ENCODE measurements at regions not wholly inside any gene's neighbourhood (a gene's known extent, or its start where the extent isn't known, plus 50 kb on each side); places are given as distances from the start of the nearest gene placed in this dataset.
"Not testable (repeated sequence)": the region's sequence is repeated elsewhere in the genome, so short reads cannot be mapped to it uniquely, and the experiment has no call there.

DNA sequence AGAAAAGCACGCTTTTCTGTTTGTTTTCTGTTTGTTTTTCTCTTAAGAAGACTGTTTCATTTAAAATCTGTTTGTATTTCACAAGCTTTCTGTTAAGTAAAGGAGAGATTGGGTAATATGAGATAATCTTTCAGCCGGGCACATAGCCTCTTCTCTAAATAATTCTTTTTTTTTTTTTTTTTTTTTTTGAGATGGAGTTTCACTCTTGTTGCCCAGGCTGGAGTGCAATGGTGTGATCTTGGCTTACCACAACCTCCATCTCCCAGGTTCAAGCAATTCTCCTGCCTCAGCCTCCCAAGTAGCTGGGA lies 499.5 kb upstream of the SGCD start:
- H3K27me3 ChIP-seq (ENCODE audit: insufficient read depth, low read length); intact Hi-C loops (cut with micrococcal nuclease); H3K9me3 ChIP-seq (ENCODE audit: control insufficient read depth in 1 of 2, insufficient read depth in 1 of 2, low read depth in 1 of 2, low read length in 2 of 2); BruUV-seq (replicated peaks); H3K4me3 ChIP-seq (replicated peaks in 1 of 2; ENCODE audit: low read depth in 1 of 2, low read length in 2 of 2); POLR2A ChIA-PET; DNase-seq (ENCODE audit: low read depth, low spot score); H3K9ac ChIP-seq (ENCODE audit: low read length); H3K79me2 ChIP-seq (ENCODE audit: insufficient read depth, low read length); H4K20me1 ChIP-seq (ENCODE audit: insufficient read depth); H3K27ac ChIP-seq (ENCODE audit: low read depth, low read length); H3K4me2 ChIP-seq (ENCODE audit: low read length); CTCF ChIA-PET; H2AFZ ChIP-seq (ENCODE audit: low read depth, low read length, poor library complexity, severe bottlenecking); RAD21 ChIA-PET (ENCODE audit: low non-redundant PET in 1 of 2, low total read pairs in 2 of 2, uncharacterized antibody in 2 of 2, unreplicated experiment in 2 of 2); H3K36me3 ChIP-seq (ENCODE audit: control insufficient read depth in 1 of 2, insufficient read depth in 2 of 2, low read length in 2 of 2); H3K4me1 ChIP-seq (ENCODE audit: control insufficient read depth in 1 of 2, insufficient read depth in 2 of 2, low read length in 2 of 2); ATAC-seq; H3K9me2 ChIP-seq (ENCODE audit: insufficient read depth): not testable (repeated sequence)

GRCh38 chr5:155827949-155828348 lies 499.0 kb upstream of the SGCD start:
- peaks cover 0 to 3% of the 10 kb centered on the region in 2 experiments; a peak in 1 of 4 replicates for H3K9me3 ChIP-seq (ENCODE audit: control insufficient read depth in 1 of 2, insufficient read depth in 1 of 2, low read depth in 1 of 2, low read length in 2 of 2)
- H3K4me2 ChIP-seq (ENCODE audit: low read length): no peak overlapping the region
- no peak overlapping the region for H3K27ac ChIP-seq (ENCODE audit: low read depth, low read length)
- no peaks in the 10 kb centered on the region for H3K4me1 ChIP-seq (ENCODE audit: control insufficient read depth in 1 of 2, insufficient read depth in 2 of 2, low read length in 2 of 2)
- ChIA-PET POLR2A (no interaction called here), CTCF (no interaction called here), RAD21 (ENCODE audit: low non-redundant PET in 1 of 2, low total read pairs in 2 of 2, uncharacterized antibody in 2 of 2, unreplicated experiment in 2 of 2) (no interaction called here)
- ATAC-seq: no peak
- no peaks in the 10 kb centered on the region for H3K9me2 ChIP-seq (ENCODE audit: insufficient read depth)
- intact Hi-C loops (cut with micrococcal nuclease): no loop called here
- no peak overlapping the region for H2AFZ ChIP-seq (ENCODE audit: low read depth, low read length, poor library complexity, severe bottlenecking)
- DNase-seq (ENCODE audit: low read depth, low spot score): no peak
- no peaks in the 10 kb centered on the region for H3K36me3 ChIP-seq (ENCODE audit: control insufficient read depth in 1 of 2, insufficient read depth in 2 of 2, low read length in 2 of 2)
- no peaks in the 10 kb centered on the region for H3K79me2 ChIP-seq (ENCODE audit: insufficient read depth, low read length)
- no peaks in the 10 kb centered on the region for H4K20me1 ChIP-seq (ENCODE audit: insufficient read depth)
- no peaks in the 10 kb centered on the region for H3K27me3 ChIP-seq (ENCODE audit: insufficient read depth, low read length)
- H3K4me3 ChIP-seq (replicated peaks in 1 of 2; ENCODE audit: low read depth in 1 of 2, low read length in 2 of 2): no peak overlapping the region
- BruUV-seq (replicated peaks): no TSS peak
- no peak overlapping the region for H3K9ac ChIP-seq (ENCODE audit: low read length)
- TF ChIP-seq POLR2A (IDR thresholded peaks at IDR 0.05; ENCODE audit: borderline replicate concordance, extremely low read depth, insufficient read depth, insufficient read length) (no peak), POLR2AphosphoS5 (IDR thresholded peaks at IDR 0.05; ENCODE audit: low read depth, low read length) (no peak), EZH2 (IDR thresholded peaks at IDR 0.05) (no peak), SIN3A (IDR thresholded peaks at IDR 0.05; ENCODE audit: low read depth) (no peak), TCF7L2 (IDR thresholded peaks at IDR 0.05; ENCODE audit: borderline replicate concordance, extremely low read depth, insufficient read depth, insufficient read length) (no peak), JUND (IDR thresholded peaks at IDR 0.05) (no peak), CEBPB (IDR thresholded peaks at IDR 0.05; ENCODE audit: low read depth) (no peak), FOSL1 (IDR thresholded peaks at IDR 0.05; ENCODE audit: low read depth) (no peak), ATF3 (IDR thresholded peaks at IDR 0.05) (no peak), CTCF (IDR thresholded peaks at IDR 0.05 in 2 of 3, conservative IDR thresholded peaks at IDR 0.05 in 1 of 3; ENCODE audit: borderline replicate concordance in 1 of 3, insufficient read depth in 1 of 3, low read depth in 2 of 3, low read length in 2 of 3) (no peak)
- TF ChIP-seq, protein P1, sequence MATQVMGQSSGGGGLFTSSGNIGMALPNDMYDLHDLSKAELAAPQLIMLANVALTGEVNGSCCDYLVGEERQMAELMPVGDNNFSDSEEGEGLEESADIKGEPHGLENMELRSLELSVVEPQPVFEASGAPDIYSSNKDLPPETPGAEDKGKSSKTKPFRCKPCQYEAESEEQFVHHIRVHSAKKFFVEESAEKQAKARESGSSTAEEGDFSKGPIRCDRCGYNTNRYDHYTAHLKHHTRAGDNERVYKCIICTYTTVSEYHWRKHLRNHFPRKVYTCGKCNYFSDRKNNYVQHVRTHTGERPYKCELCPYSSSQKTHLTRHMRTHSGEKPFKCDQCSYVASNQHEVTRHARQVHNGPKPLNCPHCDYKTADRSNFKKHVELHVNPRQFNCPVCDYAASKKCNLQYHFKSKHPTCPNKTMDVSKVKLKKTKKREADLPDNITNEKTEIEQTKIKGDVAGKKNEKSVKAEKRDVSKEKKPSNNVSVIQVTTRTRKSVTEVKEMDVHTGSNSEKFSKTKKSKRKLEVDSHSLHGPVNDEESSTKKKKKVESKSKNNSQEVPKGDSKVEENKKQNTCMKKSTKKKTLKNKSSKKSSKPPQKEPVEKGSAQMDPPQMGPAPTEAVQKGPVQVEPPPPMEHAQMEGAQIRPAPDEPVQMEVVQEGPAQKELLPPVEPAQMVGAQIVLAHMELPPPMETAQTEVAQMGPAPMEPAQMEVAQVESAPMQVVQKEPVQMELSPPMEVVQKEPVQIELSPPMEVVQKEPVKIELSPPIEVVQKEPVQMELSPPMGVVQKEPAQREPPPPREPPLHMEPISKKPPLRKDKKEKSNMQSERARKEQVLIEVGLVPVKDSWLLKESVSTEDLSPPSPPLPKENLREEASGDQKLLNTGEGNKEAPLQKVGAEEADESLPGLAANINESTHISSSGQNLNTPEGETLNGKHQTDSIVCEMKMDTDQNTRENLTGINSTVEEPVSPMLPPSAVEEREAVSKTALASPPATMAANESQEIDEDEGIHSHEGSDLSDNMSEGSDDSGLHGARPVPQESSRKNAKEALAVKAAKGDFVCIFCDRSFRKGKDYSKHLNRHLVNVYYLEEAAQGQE (IDR thresholded peaks at IDR 0.05; ENCODE audit: low read depth): no peak
